SK-N-SH treated with all-trans-retinoic acid at 6 μM for 48 hours (cell line): ENCODE measurements at regions not wholly inside any gene's neighbourhood (a gene's known extent, or its start where the extent isn't known, plus 50 kb on each side); places are given as distances from the start of the nearest gene placed in this dataset.

Experiments
- ATAC-seq: fragments of 200-7000 bp; cut with Tn5 transposase; 3 replicates; pipeline ENCODE4 v1.9.1; 2020; ENCODE audit warnings: mild to moderate bottlenecking, moderate library complexity
- ARNTL ChIP-seq: fragments of 450-650 bp; formaldehyde crosslinking; IDR thresholded peaks from 2 replicates; pipeline ENCODE4 v1.5.0; 2020; ENCODE audit warnings: low read depth, mild to moderate bottlenecking, moderate library complexity, borderline replicate concordance
- BACH2 ChIP-seq: fragments of 250-450 bp; sonication (Bioruptor Pico); IDR thresholded peaks from 2 replicates; pipeline ENCODE4 v1.9.0; 2021; ENCODE audit warnings: mild to moderate bottlenecking, borderline replicate concordance
- CREB5 ChIP-seq: fragments of 250-450 bp; sonication (Bioruptor Pico); IDR thresholded peaks from 2 replicates; pipeline ENCODE4 v1.5.1; 2020; ENCODE audit warnings: low read depth, mild to moderate bottlenecking, moderate library complexity
- CSDC2 ChIP-seq: fragments of 250-450 bp; sonication (Bioruptor Pico); IDR thresholded peaks from 2 replicates; pipeline ENCODE4 v1.5.0; 2020; ENCODE audit warnings: mild to moderate bottlenecking, moderate library complexity
- CSRNP3 ChIP-seq: fragments of 250-450 bp; sonication (Bioruptor Pico); IDR thresholded peaks from 2 replicates; pipeline ENCODE4 v1.5.1; 2021; ENCODE audit warnings: mild to moderate bottlenecking, moderate library complexity
- ESRRG ChIP-seq: fragments of 250-450 bp; sonication (Bioruptor Pico); IDR thresholded peaks from 2 replicates; pipeline ENCODE4 v1.6.1; 2021; ENCODE audit warnings: mild to moderate bottlenecking
- GLIS3 ChIP-seq: fragments of 250-450 bp; sonication (Bioruptor Pico); IDR thresholded peaks from 2 replicates; pipeline ENCODE4 v1.5.0; 2020; ENCODE audit warnings: mild to moderate bottlenecking, moderate library complexity
- ISL1 ChIP-seq: fragments of 250-450 bp; sonication (Bioruptor Pico); IDR thresholded peaks from 2 replicates; pipeline ENCODE4 v2.1.2; 2022; ENCODE audit warnings: mild to moderate bottlenecking, moderate library complexity
- OSR1 ChIP-seq: fragments of 250-450 bp; sonication (Bioruptor Pico); IDR thresholded peaks from 2 replicates; pipeline ENCODE4 v1.8.0; 2022; ENCODE audit warnings: moderate library complexity, mild to moderate bottlenecking, inconsistent platforms
- PATZ1 ChIP-seq: fragments of 250-450 bp; sonication (Bioruptor Pico); IDR thresholded peaks from 2 replicates; pipeline ENCODE4 v1.8.0; 2020; ENCODE audit warnings: mild to moderate bottlenecking, moderate library complexity, borderline replicate concordance
- PPARA ChIP-seq: fragments of 250-450 bp; sonication (Bioruptor Pico); IDR thresholded peaks from 2 replicates; pipeline ENCODE4 v1.5.0; 2020; ENCODE audit warnings: mild to moderate bottlenecking, borderline replicate concordance
- RARB ChIP-seq: fragments of 250-450 bp; sonication (Bioruptor Pico); IDR thresholded peaks from 2 replicates; pipeline ENCODE4 v1.8.0; 2021; ENCODE audit warnings: mild to moderate bottlenecking, moderate library complexity
- SNAI2 ChIP-seq: fragments of 250-450 bp; sonication (Bioruptor Pico); IDR thresholded peaks from 2 replicates; pipeline ENCODE4 v1.5.0; 2020; ENCODE audit warnings: mild to moderate bottlenecking, moderate library complexity
- TCF4 ChIP-seq: fragments of 250-450 bp; sonication (Bioruptor Pico); IDR thresholded peaks from 2 replicates; pipeline ENCODE4 v1.8.0; 2021; ENCODE audit warnings: mild to moderate bottlenecking, moderate library complexity, borderline replicate concordance
- TOX ChIP-seq: fragments of 250-450 bp; sonication (Bioruptor Pico); IDR thresholded peaks from 2 replicates; pipeline ENCODE4 v1.8.0; 2021; ENCODE audit warnings: mild to moderate bottlenecking, moderate library complexity, borderline replicate concordance
- TSHZ2 ChIP-seq: fragments of 250-450 bp; sonication (Bioruptor Pico); IDR thresholded peaks from 2 replicates; pipeline ENCODE4 v1.5.0; 2020; ENCODE audit warnings: mild to moderate bottlenecking, moderate library complexity
- ZC3H10 ChIP-seq: fragments of 250-450 bp; sonication (Bioruptor Pico); IDR thresholded peaks from 2 replicates; pipeline ENCODE4 v1.5.1; 2021; ENCODE audit warnings: mild to moderate bottlenecking, moderate library complexity
- ZFP3 ChIP-seq: fragments of 250-450 bp; sonication (Bioruptor Pico); IDR thresholded peaks from 2 replicates; pipeline ENCODE4 v1.5.0; 2020; ENCODE audit warnings: mild to moderate bottlenecking, moderate library complexity
- ZFP30 ChIP-seq: fragments of 450-650 bp; formaldehyde crosslinking; IDR thresholded peaks from 2 replicates; pipeline ENCODE4 v1.5.0; 2022; ENCODE audit warnings: mild to moderate bottlenecking, moderate library complexity
- ZNF565 ChIP-seq: fragments of 450-650 bp; formaldehyde crosslinking; conservative IDR thresholded peaks from 2 replicates; pipeline ENCODE4 v1.5.0; 2020; ENCODE audit warnings: low read depth, mild to moderate bottlenecking, moderate library complexity
- ZNF70 ChIP-seq: fragments of 450-650 bp; formaldehyde crosslinking; IDR thresholded peaks from 2 replicates; pipeline ENCODE4 v1.5.0; 2020; ENCODE audit warnings: mild to moderate bottlenecking, moderate library complexity
- ZNF8 ChIP-seq: fragments of 450-650 bp; formaldehyde crosslinking; IDR thresholded peaks from 2 replicates; pipeline ENCODE4 v1.5.0; 2020; ENCODE audit warnings: mild to moderate bottlenecking, moderate library complexity

- ATAC-seq = no peak
- TF ChIP-seq TCF4 (CRISPR knock-in tag) (no peak), GLIS3 (CRISPR knock-in tag) (no peak), CSDC2 (no peak), ZNF70 (CRISPR knock-in tag) (no peak), TSHZ2 (no peak), CREB5 (CRISPR knock-in tag) (no peak), ZFP3 (CRISPR knock-in tag) (no peak), ZFP30 (CRISPR knock-in tag) (no peak), ZC3H10 (CRISPR knock-in tag) (no peak), BACH2 (CRISPR knock-in tag) (no peak)
Observed at GRCh38 chr5:121246971-121247370, 604.7 kb upstream of the FTMT start.

GRCh38 chr5:121251954-121252353, 599.7 kb upstream of the FTMT start:
- no peak for TF ChIP-seq ESRRG
- TF ChIP-seq ZNF70 (CRISPR knock-in tag) = no peak
- no peak for TF ChIP-seq CSDC2
- TF ChIP-seq TOX = peak; percentile 28; the same call in 1 of the 2 replicates
- TF ChIP-seq TSHZ2 = no peak
- no peak for TF ChIP-seq CSRNP3 (CRISPR knock-in tag)
- no peak for TF ChIP-seq ZNF565 (CRISPR knock-in tag)
- TF ChIP-seq ARNTL (CRISPR knock-in tag) = no peak
- TF ChIP-seq ISL1 = peak; percentile 24; the same call in 1 of the 2 replicates
- no peak for TF ChIP-seq RARB (CRISPR knock-in tag)
- ATAC-seq = no peak; the same call in 2 of the 3 replicates

GRCh38 chr5:121257621-121258020, 594.1 kb upstream of the FTMT start:
- ATAC-seq = no peak
- TF ChIP-seq GLIS3 (CRISPR knock-in tag) = no peak
- TF ChIP-seq PPARA (CRISPR knock-in tag) = no peak

GRCh38 chr5:121263456-121263855, 588.2 kb upstream of the FTMT start:
- ATAC-seq = no peak
- TF ChIP-seq ZFP3 (CRISPR knock-in tag) = no peak
- TF ChIP-seq PPARA (CRISPR knock-in tag) = no peak
- TF ChIP-seq ZNF70 (CRISPR knock-in tag) = no peak
- TF ChIP-seq ZNF8 = no peak
- TF ChIP-seq TSHZ2 = no peak
- TF ChIP-seq SNAI2 (CRISPR knock-in tag) = no peak
- no peak for TF ChIP-seq TCF4 (CRISPR knock-in tag)
- no peak for TF ChIP-seq ZNF565 (CRISPR knock-in tag)
- TF ChIP-seq CSDC2 = no peak
- TF ChIP-seq OSR1 (CRISPR knock-in tag) = no peak
- TF ChIP-seq CSRNP3 (CRISPR knock-in tag) = no peak
- TF ChIP-seq RARB (CRISPR knock-in tag) = no peak
- TF ChIP-seq ESRRG = no peak
- no peak for TF ChIP-seq PATZ1 (CRISPR knock-in tag)
- TF ChIP-seq ZC3H10 (CRISPR knock-in tag) = no peak
